Neural progenitor cell (in vitro differentiated cells): ENCODE measurements at regions not wholly inside any gene's neighbourhood (a gene's known extent, or its start where the extent isn't known, plus 50 kb on each side); places are given as distances from the start of the nearest gene placed in this dataset.

Experiments used
- DNase-seq: peaks from one replicate; pipeline ENCODE4 v3.0.0-alpha.2; 2016; ENCODE audit warnings: low spot score
- H2AFZ ChIP-seq: fragments of 200-600 bp; sonication (generic); replicated peaks from 2 replicates; pipeline ENCODE4 v1.6.1; 2016; ENCODE audit warnings: antibody characterized with exemption
- H3F3A ChIP-seq: fragments of 200-600 bp; sonication (generic); 2 replicates; pipeline ENCODE4 v1.6.1; 2016; ENCODE audit warnings: antibody characterized with exemption, low read depth
- H3K27ac ChIP-seq: fragments of 200-600 bp; sonication (generic); 2 replicates; pipeline ENCODE4 v1.5.1; 2016; ENCODE audit warnings: mild to moderate bottlenecking
- H3K27me3 ChIP-seq: fragments of 200-600 bp; sonication (generic); 2 replicates; pipeline ENCODE4 v1.6.1; 2016; ENCODE audit warnings: mild to moderate bottlenecking, moderate library complexity
- H3K36me3 ChIP-seq: fragments of 200-600 bp; sonication (generic); 2 replicates; pipeline ENCODE4 v1.5.1; 2016
- H3K4me1 ChIP-seq: fragments of 200-600 bp; sonication (generic); 2 replicates; pipeline ENCODE4 v1.6.1; 2016; ENCODE audit warnings: mixed run types
- H3K4me2 ChIP-seq: fragments of 200-600 bp; sonication (generic); 2 replicates; pipeline ENCODE4 v1.6.1; 2016
- H3K4me3 ChIP-seq: fragments of 200-600 bp; sonication (generic); 2 replicates; pipeline ENCODE4 v1.5.1; 2016
- H3K79me2 ChIP-seq: fragments of 200-600 bp; sonication (generic); 2 replicates; pipeline ENCODE4 v1.6.1; 2016; ENCODE audit warnings: low read depth
- H3K9ac ChIP-seq: fragments of 200-600 bp; sonication (generic); 2 replicates; pipeline ENCODE4 v1.6.1; 2016
- H3K9me3 ChIP-seq: fragments of 200-600 bp; sonication (generic); 2 replicates; pipeline ENCODE4 v1.5.1; 2016; ENCODE audit warnings: low read depth
- H4K20me1 ChIP-seq: fragments of 200-600 bp; sonication (generic); 2 replicates; pipeline ENCODE4 v1.6.1; 2016; ENCODE audit warnings: low read depth
- H3K27ac Mint-ChIP-seq: 3 replicates; pipeline ENCODE4 v1.8.0; 2021; ENCODE audit warnings: mixed read lengths
- H3K27me3 Mint-ChIP-seq: 2 replicates; pipeline ENCODE4 v1.8.0; 2022; ENCODE audit warnings: low read depth, mild to moderate bottlenecking, inconsistent platforms, moderate library complexity, mixed read lengths; ENCODE audit not compliant: insufficient read depth
- H3K36me3 Mint-ChIP-seq: 3 replicates; pipeline ENCODE4 v1.8.0; 2021; ENCODE audit warnings: mixed read lengths
- H3K4me1 Mint-ChIP-seq: 3 replicates; pipeline ENCODE4 v1.8.0; 2021; ENCODE audit warnings: mixed read lengths
- H3K4me3 Mint-ChIP-seq: 3 replicates; pipeline ENCODE4 v1.8.0; 2021; ENCODE audit warnings: mild to moderate bottlenecking, moderate library complexity, mixed read lengths
- H3K9me3 Mint-ChIP-seq: 3 replicates; pipeline ENCODE4 v1.8.0; 2020; ENCODE audit warnings: mixed read lengths
- EZH2 ChIP-seq: fragments of 200-600 bp; sonication (generic); IDR thresholded peaks from 2 replicates; pipeline ENCODE4 v1.6.1; 2017; ENCODE audit warnings: antibody characterized with exemption, mild to moderate bottlenecking, moderate library complexity
- EZH2phosphoT487 ChIP-seq: fragments of 200-600 bp; sonication (generic); IDR thresholded peaks from 2 replicates; pipeline ENCODE4 v1.6.1; 2017; ENCODE audit warnings: antibody characterized with exemption
- TF ChIP-seq, protein P1 (sequence below): fragments of 200-600 bp; sonication (generic); IDR thresholded peaks from 2 replicates; pipeline ENCODE4 v1.5.1; 2017; ENCODE audit warnings: antibody characterized with exemption, mild to moderate bottlenecking

DNA sequence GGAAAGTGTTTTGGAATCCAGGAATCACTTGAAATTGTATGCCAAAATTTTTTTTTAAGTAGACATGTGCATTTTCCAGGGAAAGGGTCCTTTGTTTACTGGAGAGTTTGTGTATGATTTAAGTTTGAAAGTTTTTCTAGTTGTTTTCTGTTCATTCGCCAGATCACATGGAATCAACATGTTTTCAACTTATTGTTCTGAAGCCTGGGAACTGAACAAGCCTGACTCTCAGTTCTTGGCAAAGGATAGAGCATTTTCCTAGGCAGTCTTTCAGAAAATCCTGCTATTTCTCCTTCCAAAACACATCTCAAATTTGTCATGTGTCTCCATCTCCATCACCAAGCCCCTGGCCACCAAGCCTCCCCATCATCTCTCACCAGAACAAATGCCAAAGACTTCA is 374.8 kb downstream of the MAFB start:
- TF ChIP-seq, protein P1, sequence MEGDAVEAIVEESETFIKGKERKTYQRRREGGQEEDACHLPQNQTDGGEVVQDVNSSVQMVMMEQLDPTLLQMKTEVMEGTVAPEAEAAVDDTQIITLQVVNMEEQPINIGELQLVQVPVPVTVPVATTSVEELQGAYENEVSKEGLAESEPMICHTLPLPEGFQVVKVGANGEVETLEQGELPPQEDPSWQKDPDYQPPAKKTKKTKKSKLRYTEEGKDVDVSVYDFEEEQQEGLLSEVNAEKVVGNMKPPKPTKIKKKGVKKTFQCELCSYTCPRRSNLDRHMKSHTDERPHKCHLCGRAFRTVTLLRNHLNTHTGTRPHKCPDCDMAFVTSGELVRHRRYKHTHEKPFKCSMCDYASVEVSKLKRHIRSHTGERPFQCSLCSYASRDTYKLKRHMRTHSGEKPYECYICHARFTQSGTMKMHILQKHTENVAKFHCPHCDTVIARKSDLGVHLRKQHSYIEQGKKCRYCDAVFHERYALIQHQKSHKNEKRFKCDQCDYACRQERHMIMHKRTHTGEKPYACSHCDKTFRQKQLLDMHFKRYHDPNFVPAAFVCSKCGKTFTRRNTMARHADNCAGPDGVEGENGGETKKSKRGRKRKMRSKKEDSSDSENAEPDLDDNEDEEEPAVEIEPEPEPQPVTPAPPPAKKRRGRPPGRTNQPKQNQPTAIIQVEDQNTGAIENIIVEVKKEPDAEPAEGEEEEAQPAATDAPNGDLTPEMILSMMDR = no peak
- TF ChIP-seq EZH2phosphoT487 (no peak), EZH2 (no peak)
- Mint-ChIP-seq H3K4me3 (no peak overlapping the region), H3K27ac (no peak overlapping the region), H3K9me3 (no peaks in the 10 kb centered on the region), H3K4me1 (peaks cover 6% of the 10 kb centered on the region), H3K36me3 (no peaks in the 10 kb centered on the region), H3K27me3 (peaks cover 2% of the 10 kb centered on the region)
- no peaks in the 10 kb centered on the region for H3K27me3 ChIP-seq
- DNase-seq = no peak
- H3K27ac ChIP-seq = no peak overlapping the region
- no peaks in the 10 kb centered on the region for H3F3A ChIP-seq
- no peaks in the 10 kb centered on the region for H3K79me2 ChIP-seq
- no peak overlapping the region for H2AFZ ChIP-seq
- H3K4me3 ChIP-seq = no peak overlapping the region
- H4K20me1 ChIP-seq = no peaks in the 10 kb centered on the region
- no peaks in the 10 kb centered on the region for H3K9me3 ChIP-seq
- H3K36me3 ChIP-seq = no peaks in the 10 kb centered on the region
- H3K4me1 ChIP-seq = peaks cover 9% of the 10 kb centered on the region
- no peak overlapping the region for H3K4me2 ChIP-seq
- no peak overlapping the region for H3K9ac ChIP-seq

DNA sequence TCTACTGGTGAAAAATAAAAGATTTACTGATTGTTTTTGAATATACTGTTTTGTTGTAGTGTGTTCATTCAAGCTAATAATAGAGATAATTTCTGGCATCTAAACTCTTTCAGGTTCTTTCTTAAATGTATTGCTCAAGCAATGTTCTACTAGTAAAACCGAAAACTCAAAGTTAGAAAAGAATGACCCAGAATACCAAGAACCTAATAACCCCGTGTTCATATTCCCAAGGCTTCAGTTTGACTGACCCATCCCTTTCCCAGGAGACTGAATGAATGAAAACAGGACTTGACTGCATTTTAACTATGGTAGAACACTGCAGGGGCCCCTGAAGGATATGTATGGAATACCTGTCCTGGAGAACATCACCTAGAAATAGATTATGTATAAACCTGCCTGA is 375.3 kb downstream of the MAFB start:
- H3K9ac ChIP-seq = no peak overlapping the region
- no peaks in the 10 kb centered on the region for H3K27me3 ChIP-seq
- Mint-ChIP-seq H3K4me1 (peaks cover 6% of the 10 kb centered on the region), H3K27me3 (peaks cover 2% of the 10 kb centered on the region), H3K9me3 (no peaks in the 10 kb centered on the region), H3K27ac (no peak overlapping the region), H3K36me3 (no peaks in the 10 kb centered on the region), H3K4me3 (no peak overlapping the region)
- no peaks in the 10 kb centered on the region for H3K79me2 ChIP-seq
- no peak overlapping the region for H3K4me2 ChIP-seq
- no peaks in the 10 kb centered on the region for H3K36me3 ChIP-seq
- peaks cover 9% of the 10 kb centered on the region for H3K4me1 ChIP-seq
- DNase-seq = no peak
- no peak overlapping the region for H3K4me3 ChIP-seq
- H3F3A ChIP-seq = no peaks in the 10 kb centered on the region
- no peaks in the 10 kb centered on the region for H3K9me3 ChIP-seq
- H4K20me1 ChIP-seq = no peaks in the 10 kb centered on the region
- TF ChIP-seq EZH2phosphoT487 = no peak
- no peak for TF ChIP-seq EZH2
- TF ChIP-seq, protein P1 = no peak
- no peak overlapping the region for H2AFZ ChIP-seq
- H3K27ac ChIP-seq = no peak overlapping the region

GRCh38 chr20:40309731-40310130 is 379.3 kb downstream of the MAFB start:
- Mint-ChIP-seq H3K27me3 (no peaks in the 10 kb centered on the region), H3K4me1 (peaks cover 4% of the 10 kb centered on the region)

More at GRCh38 chr20:40309731-40310130, 379.3 kb downstream of the MAFB start:
- no peak overlapping the region for H3K9ac ChIP-seq
- H3K27ac ChIP-seq = no peak overlapping the region
- no peaks in the 10 kb centered on the region for H3K79me2 ChIP-seq
- no peak overlapping the region for H3K4me2 ChIP-seq
- no peak overlapping the region for H3K27ac Mint-ChIP-seq
- H3F3A ChIP-seq = no peaks in the 10 kb centered on the region
- no peak for DNase-seq
- no peak overlapping the region for H3K4me3 ChIP-seq
- no peaks in the 10 kb centered on the region for H3K9me3 ChIP-seq
- no peak overlapping the region for H2AFZ ChIP-seq
- H3K4me1 ChIP-seq = peaks cover 8% of the 10 kb centered on the region
- H3K9me3 Mint-ChIP-seq = no peaks in the 10 kb centered on the region
- H4K20me1 ChIP-seq = no peaks in the 10 kb centered on the region
- H3K36me3 Mint-ChIP-seq = no peaks in the 10 kb centered on the region
- no peaks in the 10 kb centered on the region for H3K36me3 ChIP-seq
- TF ChIP-seq, protein P1 = no peak
- TF ChIP-seq EZH2 = no peak
- TF ChIP-seq EZH2phosphoT487 = no peak
- no peaks in the 10 kb centered on the region for H3K27me3 ChIP-seq
- H3K4me3 Mint-ChIP-seq = no peak overlapping the region
